Uterus (tissue), 3 donors: ENCODE measurements at regions not wholly inside any gene's neighbourhood (a gene's known extent, or its start where the extent isn't known, plus 50 kb on each side); places are given as distances from the start of the nearest gene placed in this dataset.

ENCODE experiments used
- DNase-seq, 2 donors: peaks; one replicate each; pipeline ENCODE4 v3.0.0-alpha.2; 2019 to 2020
- H3K27ac ChIP-seq, 2 donors: fragments of 200-600 bp; sonication (generic); 1 replicate in 1 of 2; 2 replicates in 1 of 2; pipeline ENCODE4 v1.5.1; 2016 to 2018
- H3K27me3 ChIP-seq, 2 donors: fragments of 200-600 bp; sonication (generic); one replicate each; pipeline ENCODE4 v1.5.1; 2018 to 2019; ENCODE audit warnings: control low read depth in 1 of 2
- H3K36me3 ChIP-seq, 2 donors: fragments of 200-600 bp; sonication (generic); one replicate each; pipeline ENCODE4 v1.5.1; 2019; ENCODE audit warnings: control low read depth in 1 of 2
- H3K4me1 ChIP-seq, 2 donors: fragments of 200-600 bp; sonication (generic); one replicate each; pipeline ENCODE4 v1.5.1; 2018 to 2019; ENCODE audit warnings: control low read depth in 1 of 2
- H3K4me3 ChIP-seq, 2 donors: fragments of 200-600 bp; sonication (generic); 1 replicate in 1 of 2; 2 replicates in 1 of 2; pipeline ENCODE4 v1.5.1; 2018 to 2019; ENCODE audit warnings: mild to moderate bottlenecking in 1 of 2
- H3K9me3 ChIP-seq, 2 donors: fragments of 200-600 bp; sonication (generic); one replicate each; pipeline ENCODE4 v1.5.1; 2019; ENCODE audit warnings: control low read depth in 1 of 2
- CTCF ChIP-seq, 4 experiments: fragments of 200-600 bp in 2 of 4; fragments of 450-650 bp in 2 of 4; sonication (generic) in 2 of 4; IDR thresholded peaks; one replicate each; pipeline ENCODE4 v1.5.1; 2016 to 2019; ENCODE audit warnings: antibody characterized with exemption in 4 of 4, mild to moderate bottlenecking in 2 of 4, moderate library complexity in 1 of 4
- POLR2A ChIP-seq, 2 donors: fragments of 450-650 bp; IDR thresholded peaks; one replicate each; pipeline ENCODE4 v1.6.1; 2016; ENCODE audit warnings: antibody characterized with exemption in 2 of 2, mild to moderate bottlenecking in 1 of 2, moderate library complexity in 1 of 2
- intact Hi-C: fragments of 100-400 bp; cut with DNase I; formaldehyde crosslinking; loops from one replicate; pipeline ENCODE4 v1.15.1; 2023; ENCODE audit warnings: low total_unique reads
- donor health status: DM: yes; HTN: yes; CAD: no.

- H3K27me3 ChIP-seq, result no peaks in the 10 kb centered on the region
- TF ChIP-seq CTCF (IDR thresholded peaks at IDR 0.05), result no peak
- TF ChIP-seq POLR2A (IDR thresholded peaks at IDR 0.05), result no peak
- peak overlapping the region; percentile 15 to 45 for H3K4me3 ChIP-seq
- H3K9me3 ChIP-seq, result no peaks in the 10 kb centered on the region
- no peak for DNase-seq
- intact Hi-C loops, result no loop called here
- H3K36me3 ChIP-seq, result no peaks in the 10 kb centered on the region
- H3K4me1 ChIP-seq, result no peaks in the 10 kb centered on the region
- H3K27ac ChIP-seq, result peak overlapping the region; percentile 28 to 72
Measured at GRCh38 chr7:54933643-54934042, 85.2 kb upstream of the EGFR start.

GRCh38 chr7:54940748-54941147, 78.1 kb upstream of the EGFR start:
- no peak for DNase-seq
- TF ChIP-seq CTCF (IDR thresholded peaks at IDR 0.05) (no peak), POLR2A (IDR thresholded peaks at IDR 0.05) (no peak)

GRCh38 chr7:54944179-54944578, 74.6 kb upstream of the EGFR start:
- Histone ChIP-seq H3K4me1 (no peaks in the 10 kb centered on the region), H3K4me3 (no peak overlapping the region), H3K27me3 (no peaks in the 10 kb centered on the region), H3K27ac (no peak overlapping the region), H3K36me3 (no peaks in the 10 kb centered on the region), H3K9me3 (no peaks in the 10 kb centered on the region)
- intact Hi-C loops, result no loop called here
- no peak for TF ChIP-seq POLR2A (IDR thresholded peaks at IDR 0.05)
- TF ChIP-seq CTCF (IDR thresholded peaks at IDR 0.05), result no peak
- DNase-seq, result no peak

More at GRCh38 chr7:54940748-54941147, 78.1 kb upstream of the EGFR start:
- no peak overlapping the region for H3K4me3 ChIP-seq
- no peaks in the 10 kb centered on the region for H3K36me3 ChIP-seq
- no peak overlapping the region for H3K27ac ChIP-seq
- intact Hi-C loops, result no loop called here
- H3K27me3 ChIP-seq, result no peaks in the 10 kb centered on the region
- no peaks in the 10 kb centered on the region for H3K4me1 ChIP-seq
- H3K9me3 ChIP-seq, result no peaks in the 10 kb centered on the region

- intact Hi-C loops, result no loop called here
- Histone ChIP-seq H3K4me1 (no peaks in the 10 kb centered on the region), H3K4me3 (no peak overlapping the region), H3K27ac (no peak overlapping the region), H3K27me3 (no peaks in the 10 kb centered on the region), H3K36me3 (no peaks in the 10 kb centered on the region), H3K9me3 (no peaks in the 10 kb centered on the region)
- DNase-seq, result no peak
- TF ChIP-seq CTCF (IDR thresholded peaks at IDR 0.05) (no peak), POLR2A (IDR thresholded peaks at IDR 0.05) (no peak)
Measured at GRCh38 chr7:54946271-54946670, 72.5 kb upstream of the EGFR start.

GRCh38 chr7:54946764-54947163, 72.1 kb upstream of the EGFR start:
- Histone ChIP-seq H3K27me3 (no peaks in the 10 kb centered on the region), H3K9me3 (no peaks in the 10 kb centered on the region), H3K36me3 (no peaks in the 10 kb centered on the region), H3K4me1 (no peaks in the 10 kb centered on the region), H3K4me3 (no peak overlapping the region), H3K27ac (no peak overlapping the region)
- intact Hi-C loops, result no loop called here
- no peak for DNase-seq
- no peak for TF ChIP-seq POLR2A (IDR thresholded peaks at IDR 0.05)
- TF ChIP-seq CTCF (IDR thresholded peaks at IDR 0.05), result no peak
